GM19397 (cell line): ENCODE measurements at regions not wholly inside any gene's neighbourhood (a gene's known extent, or its start where the extent isn't known, plus 50 kb on each side); places are given as distances from the start of the nearest gene placed in this dataset.

Source experiments
- ATAC-seq: cut with Tn5 transposase; IDR thresholded peaks from one replicate; pipeline ENCODE4 v1.9.1; 2021; ENCODE audit warnings: mild to moderate bottlenecking, moderate library complexity; ENCODE audit not compliant: unreplicated experiment

- ATAC-seq: no peak
Observed at GRCh38 chr3:10695595-10696285, 120.3 kb upstream of the SLC6A11 start.

GRCh38 chr3:10697918-10698317 lies 118.1 kb upstream of the SLC6A11 start:
- ATAC-seq: no peak

GRCh38 chr3:10700821-10701220 lies 115.2 kb upstream of the SLC6A11 start:
- ATAC-seq: no peak

- no peak for ATAC-seq
Observed at GRCh38 chr3:10702961-10703740, 112.9 kb upstream of the SLC6A11 start.

GRCh38 chr3:10703875-10704274 lies 112.2 kb upstream of the SLC6A11 start:
- no peak for ATAC-seq

GRCh38 chr3:10706156-10706739 lies 109.8 kb upstream of the SLC6A11 start:
- no peak for ATAC-seq

GRCh38 chr3:10706740-10707399 lies 109.2 kb upstream of the SLC6A11 start:
- ATAC-seq: no peak

GRCh38 chr3:10707400-10708215 lies 108.4 kb upstream of the SLC6A11 start:
- ATAC-seq: no peak

- ATAC-seq: no peak
Observed at GRCh38 chr3:10708216-10708893, 107.7 kb upstream of the SLC6A11 start.

GRCh38 chr3:10709110-10709781 lies 106.8 kb upstream of the SLC6A11 start:
- no peak for ATAC-seq

GRCh38 chr3:10712121-10712520 lies 103.9 kb upstream of the SLC6A11 start:
- ATAC-seq: no peak

GRCh38 chr3:10713656-10714055 lies 102.4 kb upstream of the SLC6A11 start:
- no peak for ATAC-seq

GRCh38 chr3:10715886-10716285 lies 100.1 kb upstream of the SLC6A11 start:
- ATAC-seq: no peak

- no peak for ATAC-seq
Observed at GRCh38 chr3:10716964-10717363, 99.1 kb upstream of the SLC6A11 start.

GRCh38 chr3:10717756-10718155 lies 98.3 kb upstream of the SLC6A11 start:
- no peak for ATAC-seq

- ATAC-seq: no peak
Observed at GRCh38 chr3:10721101-10721500, 94.9 kb upstream of the SLC6A11 start.

- ATAC-seq: no peak
Observed at GRCh38 chr3:10722911-10723310, 93.1 kb upstream of the SLC6A11 start.

- ATAC-seq: no peak
Observed at GRCh38 chr3:10723991-10724390, 92.0 kb upstream of the SLC6A11 start.

GRCh38 chr3:10725067-10725466 lies 91.0 kb upstream of the SLC6A11 start:
- no peak for ATAC-seq

GRCh38 chr3:10725846-10726245 lies 90.2 kb upstream of the SLC6A11 start:
- no peak for ATAC-seq
